GM18909 (cell line): ENCODE measurements at regions not wholly inside any gene's neighbourhood (a gene's known extent, or its start where the extent isn't known, plus 50 kb on each side); places are given as distances from the start of the nearest gene placed in this dataset.
A peak's percentile ranks its signal among the peaks of the same experiment; 100 is the strongest.
"Not testable (repeated sequence)": the region's sequence is repeated elsewhere in the genome, so short reads cannot be mapped to it uniquely, and the experiment has no call there.

ENCODE experiments used
- ATAC-seq: cut with Tn5 transposase; IDR thresholded peaks from one replicate; pipeline ENCODE4 v1.9.1; 2021; ENCODE audit warnings: mild to moderate bottlenecking; ENCODE audit not compliant: unreplicated experiment, poor library complexity

GRCh38 chrX:86887341-86887740 lies 630.3 kb upstream of the KLHL4 start:
- ATAC-seq, result no peak

GRCh38 chrX:86910027-86910426 lies 607.6 kb upstream of the KLHL4 start:
- no peak for ATAC-seq

- no peak for ATAC-seq
Measured at GRCh38 chrX:86910602-86911311, 606.8 kb upstream of the KLHL4 start.

- no peak for ATAC-seq
Measured at GRCh38 chrX:86914569-86914968, 603.0 kb upstream of the KLHL4 start.

- ATAC-seq, result no peak
Measured at GRCh38 chrX:86917959-86918358, 599.6 kb upstream of the KLHL4 start.

- ATAC-seq, result no peak
Measured at GRCh38 chrX:86930419-86930818, 587.2 kb upstream of the KLHL4 start.

GRCh38 chrX:86935988-86936387 lies 581.6 kb upstream of the KLHL4 start:
- ATAC-seq, result no peak

- ATAC-seq, result peak; percentile 96
Measured at GRCh38 chrX:86946569-86946968, 571.0 kb upstream of the KLHL4 start.

GRCh38 chrX:86964321-86964720 lies 553.3 kb upstream of the KLHL4 start:
- ATAC-seq, result no peak

- ATAC-seq, result no peak
Measured at GRCh38 chrX:86981326-86981879, 536.2 kb upstream of the KLHL4 start.

- ATAC-seq, result not testable (repeated sequence)
Measured at GRCh38 chrX:86987351-86987750, 530.3 kb upstream of the KLHL4 start.

- no peak for ATAC-seq
Measured at GRCh38 chrX:87003031-87003430, 514.6 kb upstream of the KLHL4 start.

GRCh38 chrX:87005183-87005582 lies 512.4 kb upstream of the KLHL4 start:
- no peak for ATAC-seq

- ATAC-seq, result no peak
Measured at GRCh38 chrX:87005885-87006284, 511.7 kb upstream of the KLHL4 start.

GRCh38 chrX:87006561-87006960 lies 511.0 kb upstream of the KLHL4 start:
- no peak for ATAC-seq

- ATAC-seq, result no peak
Measured at GRCh38 chrX:87017210-87017609, 500.4 kb upstream of the KLHL4 start.

GRCh38 chrX:87033115-87033514 lies 484.5 kb upstream of the KLHL4 start:
- not testable (repeated sequence) for ATAC-seq

GRCh38 chrX:87045352-87045751 lies 472.2 kb upstream of the KLHL4 start:
- ATAC-seq, result no peak

GRCh38 chrX:87049567-87049966 lies 468.0 kb upstream of the KLHL4 start:
- no peak for ATAC-seq

GRCh38 chrX:87063642-87064041 lies 454.0 kb upstream of the KLHL4 start:
- ATAC-seq, result no peak

- no peak for ATAC-seq
Measured at GRCh38 chrX:87064502-87064901, 453.1 kb upstream of the KLHL4 start.

GRCh38 chrX:87067795-87068369 lies 449.7 kb upstream of the KLHL4 start:
- no peak for ATAC-seq
